Thyroid gland (tissue), 4 donors: ENCODE measurements at regions not wholly inside any gene's neighbourhood (a gene's known extent, or its start where the extent isn't known, plus 50 kb on each side); places are given as distances from the start of the nearest gene placed in this dataset.

Source experiments
- POLR2A ChIP-seq, 2 donors: fragments of 450-650 bp; IDR thresholded peaks; one replicate each; pipeline ENCODE4 v1.6.1; 2017; ENCODE audit warnings: antibody characterized with exemption in 2 of 2, mild to moderate bottlenecking in 2 of 2, moderate library complexity in 1 of 2
- TF ChIP-seq, protein P1 (sequence below), 6 experiments: fragments of 200-600 bp in 3 of 6; fragments of 450-650 bp in 3 of 6; sonication (generic) in 3 of 6; IDR thresholded peaks; one replicate each; pipeline ENCODE4 v1.5.1; 2016 to 2019; ENCODE audit warnings: antibody characterized with exemption in 6 of 6, mild to moderate bottlenecking in 2 of 6, inconsistent platforms in 1 of 6, moderate library complexity in 1 of 6

DNA sequence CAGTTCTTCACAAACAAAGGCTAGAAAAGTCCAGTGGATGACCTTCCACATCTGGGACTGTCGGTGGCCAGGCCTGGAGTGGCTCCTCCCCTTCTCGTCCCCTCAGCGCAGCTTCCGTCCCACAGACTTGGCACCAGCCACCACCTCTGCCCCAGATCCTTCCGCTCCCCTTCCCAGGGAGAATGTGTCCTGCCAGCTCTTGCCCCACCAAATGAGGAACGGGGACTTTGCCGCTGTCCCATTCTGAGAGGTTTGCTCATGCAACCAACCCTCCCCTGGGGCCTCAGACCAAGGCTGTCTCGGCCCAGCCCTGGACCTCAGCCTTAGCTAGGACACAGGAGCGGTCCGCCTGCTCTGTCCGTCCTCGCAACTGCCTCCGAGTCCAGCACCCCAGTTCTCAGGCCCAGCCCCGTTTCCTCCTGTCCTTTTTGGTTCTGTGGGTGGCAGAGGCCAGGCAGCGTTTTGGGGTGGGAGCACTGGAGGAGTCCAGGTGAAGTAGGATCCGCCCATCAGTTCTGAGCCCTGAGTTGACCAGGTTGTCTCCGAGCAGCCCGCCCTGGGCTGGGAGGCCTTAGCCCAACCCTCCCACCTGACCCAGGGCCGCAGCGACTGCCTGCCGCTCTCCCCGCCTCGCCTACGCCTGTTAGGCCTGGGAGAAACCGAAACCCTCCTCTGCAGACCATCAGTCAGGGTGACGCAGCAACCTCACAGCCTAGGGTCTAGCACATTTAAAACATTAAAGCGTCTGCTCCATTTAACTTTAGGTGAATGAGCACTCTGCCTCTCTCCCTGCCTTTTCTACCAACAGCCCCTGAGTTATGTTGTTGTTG, 284.3 kb downstream of the FOXO1 start:
- TF ChIP-seq, protein P1, sequence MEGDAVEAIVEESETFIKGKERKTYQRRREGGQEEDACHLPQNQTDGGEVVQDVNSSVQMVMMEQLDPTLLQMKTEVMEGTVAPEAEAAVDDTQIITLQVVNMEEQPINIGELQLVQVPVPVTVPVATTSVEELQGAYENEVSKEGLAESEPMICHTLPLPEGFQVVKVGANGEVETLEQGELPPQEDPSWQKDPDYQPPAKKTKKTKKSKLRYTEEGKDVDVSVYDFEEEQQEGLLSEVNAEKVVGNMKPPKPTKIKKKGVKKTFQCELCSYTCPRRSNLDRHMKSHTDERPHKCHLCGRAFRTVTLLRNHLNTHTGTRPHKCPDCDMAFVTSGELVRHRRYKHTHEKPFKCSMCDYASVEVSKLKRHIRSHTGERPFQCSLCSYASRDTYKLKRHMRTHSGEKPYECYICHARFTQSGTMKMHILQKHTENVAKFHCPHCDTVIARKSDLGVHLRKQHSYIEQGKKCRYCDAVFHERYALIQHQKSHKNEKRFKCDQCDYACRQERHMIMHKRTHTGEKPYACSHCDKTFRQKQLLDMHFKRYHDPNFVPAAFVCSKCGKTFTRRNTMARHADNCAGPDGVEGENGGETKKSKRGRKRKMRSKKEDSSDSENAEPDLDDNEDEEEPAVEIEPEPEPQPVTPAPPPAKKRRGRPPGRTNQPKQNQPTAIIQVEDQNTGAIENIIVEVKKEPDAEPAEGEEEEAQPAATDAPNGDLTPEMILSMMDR (IDR thresholded peaks at IDR 0.05), result no peak
- TF ChIP-seq POLR2A (IDR thresholded peaks at IDR 0.05), result no peak
